ENCODE measurements at regions not wholly inside any gene's neighbourhood (a gene's known extent, or its start where the extent isn't known, plus 50 kb on each side); places are given as distances from the start of the nearest gene placed in this dataset.

DNA sequence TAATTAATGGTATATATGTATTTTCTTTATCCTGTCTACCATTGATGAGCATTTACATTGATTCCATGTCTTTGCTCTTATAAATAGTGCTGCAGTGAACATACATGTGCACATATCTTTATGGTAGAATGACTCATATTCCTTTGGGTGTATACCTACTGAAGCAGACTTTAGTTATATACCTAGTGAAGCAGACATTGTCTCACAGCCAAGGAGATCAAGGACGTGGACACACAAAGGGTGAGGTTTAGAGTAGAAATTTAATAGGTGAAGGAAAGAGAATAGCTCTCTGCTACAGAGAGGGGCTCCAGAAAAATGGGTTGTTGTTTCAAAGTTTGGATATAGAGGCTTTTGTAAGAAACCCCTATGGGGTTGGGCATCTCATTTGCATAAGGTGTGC is 700.3 kb downstream of the CDH11 start:
- FAIRE-seq = no peak
- TF ChIP-seq, protein P1, sequence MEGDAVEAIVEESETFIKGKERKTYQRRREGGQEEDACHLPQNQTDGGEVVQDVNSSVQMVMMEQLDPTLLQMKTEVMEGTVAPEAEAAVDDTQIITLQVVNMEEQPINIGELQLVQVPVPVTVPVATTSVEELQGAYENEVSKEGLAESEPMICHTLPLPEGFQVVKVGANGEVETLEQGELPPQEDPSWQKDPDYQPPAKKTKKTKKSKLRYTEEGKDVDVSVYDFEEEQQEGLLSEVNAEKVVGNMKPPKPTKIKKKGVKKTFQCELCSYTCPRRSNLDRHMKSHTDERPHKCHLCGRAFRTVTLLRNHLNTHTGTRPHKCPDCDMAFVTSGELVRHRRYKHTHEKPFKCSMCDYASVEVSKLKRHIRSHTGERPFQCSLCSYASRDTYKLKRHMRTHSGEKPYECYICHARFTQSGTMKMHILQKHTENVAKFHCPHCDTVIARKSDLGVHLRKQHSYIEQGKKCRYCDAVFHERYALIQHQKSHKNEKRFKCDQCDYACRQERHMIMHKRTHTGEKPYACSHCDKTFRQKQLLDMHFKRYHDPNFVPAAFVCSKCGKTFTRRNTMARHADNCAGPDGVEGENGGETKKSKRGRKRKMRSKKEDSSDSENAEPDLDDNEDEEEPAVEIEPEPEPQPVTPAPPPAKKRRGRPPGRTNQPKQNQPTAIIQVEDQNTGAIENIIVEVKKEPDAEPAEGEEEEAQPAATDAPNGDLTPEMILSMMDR (IDR thresholded peaks at IDR 0.05) = no peak
- Histone ChIP-seq H3K4me3 (no peak overlapping the region), H3K9me3 (no peaks in the 10 kb centered on the region), H3K27ac (no peak overlapping the region), H3K27me3 (no peaks in the 10 kb centered on the region), H3K4me1 (no peaks in the 10 kb centered on the region), H3K36me3 (no peaks in the 10 kb centered on the region)
- intact Hi-C loops (cut with DNase I) = no loop called here
- no peak for ATAC-seq
- 55 to 69% methylated on average over 1 of the region's 1 CpG for WGBS, 2 donors
- DNase-seq = no peak

DNA sequence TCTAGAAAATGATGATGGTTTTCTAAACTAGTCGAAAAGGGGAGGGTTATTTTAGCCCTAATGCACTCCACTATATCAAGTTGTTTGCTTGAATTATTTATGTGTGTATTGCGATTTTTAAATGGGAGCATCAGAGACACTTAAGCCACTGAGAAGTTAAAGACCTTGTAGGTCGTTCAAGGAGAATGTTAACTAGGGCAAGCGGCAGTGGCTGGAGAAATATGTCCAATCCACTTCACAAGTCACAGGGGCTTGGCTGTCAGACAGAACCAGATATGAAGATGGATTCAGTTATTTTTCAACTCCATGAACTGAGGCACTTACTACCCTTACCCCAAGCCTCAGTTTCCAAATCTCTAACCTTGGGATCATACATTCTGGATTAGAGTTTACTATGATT is 702.0 kb downstream of the CDH11 start:
- Histone ChIP-seq H3K27me3 (no peaks in the 10 kb centered on the region), H3K9me3 (no peaks in the 10 kb centered on the region), H3K36me3 (no peaks in the 10 kb centered on the region), H3K4me1 (no peaks in the 10 kb centered on the region), H3K27ac (no peak overlapping the region), H3K4me3 (no peak overlapping the region)
- DNase-seq = no peak
- intact Hi-C loops (cut with DNase I) = no loop called here
- WGBS, 2 donors = 82 to 83% methylated on average over 4 of the region's 4 CpGs
- no peak for ATAC-seq
- no peak for FAIRE-seq
- TF ChIP-seq, protein P1 (IDR thresholded peaks at IDR 0.05) = no peak

DNA sequence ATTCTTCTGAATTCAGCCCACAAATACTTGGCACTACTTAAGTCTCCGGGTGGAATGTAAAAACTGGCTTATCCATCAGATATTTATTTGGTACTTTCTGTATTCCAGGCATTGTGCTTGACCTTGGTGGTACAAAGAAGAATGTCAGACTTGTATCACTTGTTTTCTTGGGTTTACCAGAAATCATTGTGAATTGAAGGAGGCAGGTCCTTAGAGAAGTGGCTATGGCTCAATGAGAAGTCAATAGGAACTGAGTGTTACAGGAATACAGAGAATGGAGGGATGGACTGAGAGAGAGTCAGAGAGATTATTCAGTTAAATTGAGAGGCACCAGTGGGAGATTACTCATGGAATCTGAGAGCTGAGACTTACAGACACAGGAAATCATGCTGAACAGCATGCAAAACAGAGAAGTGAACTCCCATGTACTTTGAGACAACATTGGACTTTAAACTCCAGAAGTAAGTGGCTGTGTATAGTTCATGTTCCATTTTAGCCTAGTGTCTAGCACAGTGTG is 704.1 kb downstream of the CDH11 start:
- DNase-seq (no peak), ATAC-seq (peak in 1 of 4 donors; percentile 18), FAIRE-seq (no peak)
- Histone ChIP-seq H3K4me1 (no peaks in the 10 kb centered on the region), H3K27ac (no peak overlapping the region), H3K4me3 (no peak overlapping the region), H3K27me3 (no peaks in the 10 kb centered on the region), H3K9me3 (no peaks in the 10 kb centered on the region), H3K36me3 (no peaks in the 10 kb centered on the region)
- TF ChIP-seq, protein P1 (IDR thresholded peaks at IDR 0.05) = no peak
- 66 to 69% methylated on average over 1 of the region's 1 CpG for WGBS, 2 donors
- intact Hi-C loops (cut with DNase I) = no loop called here

GRCh38 chr16:64416216-64417005 is 705.5 kb downstream of the CDH11 start:
- intact Hi-C loops (cut with DNase I) = no loop called here
- Histone ChIP-seq H3K9me3 (no peaks in the 10 kb centered on the region), H3K36me3 (no peaks in the 10 kb centered on the region), H3K27ac (no peak overlapping the region), H3K4me3 (peak overlapping the region in 1 of 4 donors; percentile 12), H3K4me1 (no peaks in the 10 kb centered on the region), H3K27me3 (no peaks in the 10 kb centered on the region)
- TF ChIP-seq, protein P1 (IDR thresholded peaks at IDR 0.05) = no peak
- ATAC-seq = peak in 1 of 4 donors; percentile 18
- no peak for FAIRE-seq
- no peak for DNase-seq
- WGBS, 2 donors = 64 to 71% methylated on average over 5 of the region's 5 CpGs

Measured in pancreas (tissue), 10 donors.